Omental fat pad (tissue), 3 donors: ENCODE measurements at regions not wholly inside any gene's neighbourhood (a gene's known extent, or its start where the extent isn't known, plus 50 kb on each side); places are given as distances from the start of the nearest gene placed in this dataset.
"Not testable (repeated sequence)": the region's sequence is repeated elsewhere in the genome, so short reads cannot be mapped to it uniquely, and the experiment has no call there.

Experiments
- ATAC-seq: fragments of 150-250 bp; one replicate; pipeline ENCODE4 v1.9.1; 2016; ENCODE audit warnings: mild to moderate bottlenecking, moderate library complexity; ENCODE audit not compliant: low FRiP score
- DNase-seq: peaks from one replicate; pipeline ENCODE4 v3.0.0-alpha.2; 2019; ENCODE audit warnings: low spot score
- TF ChIP-seq, protein P1 (sequence below), 3 donors: fragments of 450-650 bp; IDR thresholded peaks; one replicate each; pipeline ENCODE4 v1.5.1; 2016 to 2017; ENCODE audit warnings: antibody characterized with exemption in 3 of 3, mild to moderate bottlenecking in 3 of 3, moderate library complexity in 2 of 3

DNA sequence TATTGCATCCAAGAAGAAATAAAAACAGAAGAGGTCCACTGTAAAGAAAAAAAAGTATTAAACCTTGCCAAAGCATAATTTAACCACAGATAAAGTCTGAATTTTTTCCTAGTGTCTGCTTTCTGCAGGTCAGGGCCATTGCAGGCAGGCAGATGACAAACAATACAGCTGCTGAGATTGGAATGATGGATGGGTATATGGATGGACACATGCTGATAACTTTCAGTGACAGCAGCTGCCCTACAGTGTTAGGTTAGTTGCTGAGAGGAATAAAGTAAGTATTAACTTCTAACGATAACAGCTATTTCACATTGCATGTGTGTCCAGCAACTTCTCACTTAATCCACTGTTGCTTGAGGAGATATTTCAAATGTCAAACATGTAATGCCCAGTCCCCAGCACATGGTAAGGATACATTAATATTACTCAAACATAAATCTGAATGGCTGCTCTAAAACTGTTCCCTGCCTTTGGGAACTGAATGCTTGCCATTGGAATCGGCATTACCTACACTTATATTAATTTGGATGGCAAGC is 515.3 kb downstream of the RMST start:
- TF ChIP-seq, protein P1, sequence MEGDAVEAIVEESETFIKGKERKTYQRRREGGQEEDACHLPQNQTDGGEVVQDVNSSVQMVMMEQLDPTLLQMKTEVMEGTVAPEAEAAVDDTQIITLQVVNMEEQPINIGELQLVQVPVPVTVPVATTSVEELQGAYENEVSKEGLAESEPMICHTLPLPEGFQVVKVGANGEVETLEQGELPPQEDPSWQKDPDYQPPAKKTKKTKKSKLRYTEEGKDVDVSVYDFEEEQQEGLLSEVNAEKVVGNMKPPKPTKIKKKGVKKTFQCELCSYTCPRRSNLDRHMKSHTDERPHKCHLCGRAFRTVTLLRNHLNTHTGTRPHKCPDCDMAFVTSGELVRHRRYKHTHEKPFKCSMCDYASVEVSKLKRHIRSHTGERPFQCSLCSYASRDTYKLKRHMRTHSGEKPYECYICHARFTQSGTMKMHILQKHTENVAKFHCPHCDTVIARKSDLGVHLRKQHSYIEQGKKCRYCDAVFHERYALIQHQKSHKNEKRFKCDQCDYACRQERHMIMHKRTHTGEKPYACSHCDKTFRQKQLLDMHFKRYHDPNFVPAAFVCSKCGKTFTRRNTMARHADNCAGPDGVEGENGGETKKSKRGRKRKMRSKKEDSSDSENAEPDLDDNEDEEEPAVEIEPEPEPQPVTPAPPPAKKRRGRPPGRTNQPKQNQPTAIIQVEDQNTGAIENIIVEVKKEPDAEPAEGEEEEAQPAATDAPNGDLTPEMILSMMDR (IDR thresholded peaks at IDR 0.05), result no peak
- ATAC-seq (no peak), DNase-seq (no peak)

DNA sequence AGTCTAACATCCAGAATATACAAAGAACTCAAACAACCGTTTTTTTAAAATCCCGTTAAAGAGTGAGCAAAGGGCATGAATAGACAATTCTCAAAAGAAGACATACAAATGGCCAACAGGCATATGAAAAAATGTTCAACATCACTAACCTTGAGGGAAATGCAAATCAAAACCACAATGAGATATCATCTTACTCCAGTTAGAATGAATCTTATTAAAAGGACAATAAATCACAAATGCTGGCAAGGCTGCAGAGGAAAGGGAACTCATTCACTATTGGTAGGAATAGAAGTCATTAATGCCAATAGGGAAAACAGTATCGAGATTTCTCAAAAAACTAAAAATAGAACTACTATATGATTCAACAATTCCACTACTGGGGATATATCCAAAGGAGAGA is 520.1 kb downstream of the RMST start:
- no peak for DNase-seq
- no peak for ATAC-seq
- TF ChIP-seq, protein P1 (IDR thresholded peaks at IDR 0.05), result no peak

DNA sequence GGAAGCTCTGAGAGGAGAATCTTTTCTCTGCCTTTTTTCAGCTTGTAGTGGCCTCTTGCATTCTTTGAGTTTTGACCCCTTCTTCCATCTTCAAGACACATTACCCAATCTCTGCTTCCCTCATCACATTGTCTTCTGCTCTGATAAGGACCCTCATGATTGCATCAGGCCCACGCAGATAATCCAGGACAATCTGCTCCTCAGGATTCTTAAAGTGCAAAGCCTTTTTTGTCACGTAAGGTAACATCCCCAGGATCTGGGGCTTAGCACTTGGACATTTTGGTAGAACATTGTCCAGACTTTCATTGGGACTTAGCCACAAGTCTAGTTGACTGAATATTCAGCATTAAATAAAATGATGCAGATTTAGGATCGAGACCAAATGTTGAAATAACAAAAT is 521.2 kb downstream of the RMST start:
- TF ChIP-seq, protein P1 (IDR thresholded peaks at IDR 0.05), result no peak
- DNase-seq (no peak), ATAC-seq (no peak)

DNA sequence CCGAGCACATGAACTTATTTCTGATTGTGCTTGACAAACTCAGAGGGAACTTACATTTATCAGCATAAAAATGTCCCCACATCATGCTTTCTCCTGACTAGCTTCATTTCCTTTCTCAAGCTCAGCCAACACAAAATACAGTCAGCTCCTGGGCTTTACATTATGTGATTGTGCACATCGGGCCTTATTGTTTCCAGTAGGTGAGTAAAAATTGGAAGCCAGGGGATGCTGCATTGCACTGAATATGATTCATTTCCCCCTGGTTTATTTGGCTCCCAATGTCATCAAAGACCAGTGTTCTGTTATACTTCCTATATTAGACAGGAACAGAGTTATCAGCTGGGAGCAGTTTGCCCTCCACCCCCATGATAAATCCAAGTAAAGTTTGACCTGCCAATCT is 521.8 kb downstream of the RMST start:
- ATAC-seq, result no peak
- no peak for DNase-seq
- TF ChIP-seq, protein P1 (IDR thresholded peaks at IDR 0.05), result no peak

DNA sequence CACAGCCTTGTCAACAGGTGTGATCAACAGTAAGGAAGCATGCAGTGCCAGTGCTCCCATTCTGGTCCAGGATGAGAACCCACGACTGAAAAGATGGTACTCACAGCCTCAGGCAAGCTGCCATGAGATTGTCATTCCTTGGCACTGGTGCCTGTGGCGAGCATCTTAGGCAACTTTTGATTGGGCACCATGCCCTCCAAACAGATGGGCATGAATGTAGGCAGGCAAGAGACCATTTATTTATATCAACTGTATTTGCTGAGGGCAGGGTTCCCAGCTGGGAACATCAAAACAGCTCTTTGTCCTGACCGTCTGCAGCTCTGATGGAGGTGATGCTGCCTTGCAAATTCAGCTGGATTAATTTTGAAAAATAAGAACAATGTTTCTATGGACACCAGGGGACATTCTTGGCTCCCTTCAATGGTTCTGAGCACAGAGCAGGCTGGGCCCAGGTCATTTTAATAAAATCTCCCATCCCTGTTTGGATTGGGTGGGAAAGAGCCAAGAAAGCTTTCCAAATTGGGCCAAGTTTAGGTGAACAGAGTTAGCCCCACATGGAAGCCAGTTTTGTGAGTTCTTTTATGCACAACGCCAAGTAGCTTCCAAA is 522.5 kb downstream of the RMST start:
- DNase-seq, result no peak
- no peak for ATAC-seq
- TF ChIP-seq, protein P1 (IDR thresholded peaks at IDR 0.05), result no peak

DNA sequence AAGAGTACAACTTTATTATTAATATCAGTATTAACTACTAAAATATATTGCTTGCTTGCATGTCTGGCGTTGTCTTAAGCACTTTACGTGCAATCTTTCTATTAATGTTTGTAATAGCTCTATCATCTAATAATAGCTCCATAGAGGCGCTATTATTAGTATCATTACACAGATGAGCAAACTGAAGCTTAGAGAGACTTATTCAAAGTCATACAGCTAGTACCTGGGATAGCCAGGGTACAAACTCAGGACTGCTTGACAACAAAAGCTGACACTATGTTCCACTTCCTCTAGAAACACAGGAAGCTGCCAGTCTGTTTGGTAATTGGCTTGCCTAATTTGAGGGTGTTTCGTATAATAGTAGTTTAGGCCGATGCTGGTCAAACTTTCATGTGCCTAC is 523.2 kb downstream of the RMST start:
- TF ChIP-seq, protein P1 (IDR thresholded peaks at IDR 0.05), result no peak
- ATAC-seq, result no peak
- DNase-seq, result no peak

DNA sequence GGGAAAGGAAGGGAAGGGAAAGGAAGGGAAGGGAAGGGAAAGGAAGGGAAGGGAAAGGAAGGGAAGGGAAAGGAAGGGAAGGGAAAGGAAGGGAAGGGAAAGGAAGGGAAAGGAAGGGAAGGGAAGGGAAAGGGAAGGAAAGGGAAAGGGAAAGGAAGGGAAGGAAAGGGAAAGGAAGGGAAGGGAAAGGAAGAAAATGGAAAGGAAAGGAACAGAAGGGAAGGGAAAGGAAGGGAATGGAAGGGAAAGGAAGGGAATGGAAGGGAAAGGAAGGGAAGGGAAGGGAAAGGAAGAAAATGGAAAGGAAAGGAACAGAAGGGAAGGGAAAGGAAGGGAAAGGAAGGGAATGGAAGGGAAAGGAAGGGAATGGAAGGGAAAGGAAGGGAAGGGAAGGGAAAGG is 526.0 kb downstream of the RMST start:
- DNase-seq, ATAC-seq: not testable (repeated sequence)
